ENCODE measurements at regions not wholly inside any gene's neighbourhood (a gene's known extent, or its start where the extent isn't known, plus 50 kb on each side); places are given as distances from the start of the nearest gene placed in this dataset.

GRCh38 chr16:55043499-55043898 is 112.8 kb downstream of the IRX5 start:
- Histone ChIP-seq H3K9me1 (ENCODE audit: insufficient read depth, low read length) (no peaks in the 10 kb centered on the region), H4K20me1 (ENCODE audit: insufficient read depth, low read length) (no peaks in the 10 kb centered on the region), H3K23ac (ENCODE audit: low read depth, low read length) (no peak overlapping the region), H3K27me3 (ENCODE audit: control insufficient read depth, insufficient read depth, low read length) (no peaks in the 10 kb centered on the region), H4K91ac (ENCODE audit: insufficient read depth, low read depth, low read length) (no peak overlapping the region), H4K5ac (ENCODE audit: low read depth, low read length) (no peak overlapping the region), H3K18ac (ENCODE audit: low read depth, low read length) (no peak overlapping the region), H2BK120ac (ENCODE audit: low read depth, low read length) (no peak overlapping the region), H2AK9ac (replicated peaks; ENCODE audit: low read depth, low read length, poor library complexity) (no peak overlapping the region), H2BK20ac (ENCODE audit: low read depth, low read length) (no peak overlapping the region), H3K9ac (ENCODE audit: low read depth, low read length) (no peak overlapping the region), H3K36me3 (ENCODE audit: control insufficient read depth, insufficient read depth, low read length) (no peaks in the 10 kb centered on the region), H3K27ac (ENCODE audit: insufficient read depth, low read length) (no peak overlapping the region), H3K4ac (ENCODE audit: low read depth, low read length) (no peak overlapping the region), H3K79me1 (ENCODE audit: low read depth in 1 of 2, low read length in 2 of 2) (no peaks in the 10 kb centered on the region), H3K4me1 (ENCODE audit: control insufficient read depth, insufficient read depth, low read length) (no peaks in the 10 kb centered on the region), H2AFZ (replicated peaks; ENCODE audit: low read length, poor library complexity) (no peak overlapping the region), H4K8ac (ENCODE audit: low read depth in 2 of 2, low read length in 2 of 2) (no peak overlapping the region), H2BK5ac (ENCODE audit: low read depth, low read length, poor library complexity, severe bottlenecking) (no peak overlapping the region), H3K4me2 (ENCODE audit: low read depth, low read length) (no peak overlapping the region), H3K56ac (ENCODE audit: extremely low read depth, insufficient read depth, low read length) (no peak overlapping the region), H3K4me3 (ENCODE audit: insufficient read depth, low read depth, low read length) (no peak overlapping the region), H2AK5ac (ENCODE audit: low read depth, low read length) (no peak overlapping the region), H2BK15ac (ENCODE audit: low read depth, low read length) (no peak overlapping the region), H3K9me3 (ENCODE audit: control insufficient read depth, insufficient read depth, low read length) (no peaks in the 10 kb centered on the region), H3K14ac (replicated peaks; ENCODE audit: low read depth, low read length) (no peak overlapping the region)
- ATAC-seq (ENCODE audit: low read depth) (no peak), DNase-seq (no peak)
- CTCF ChIA-PET = no interaction called here
- no CpG with 5 or more reads among the region's 3 CpGs for WGBS, 2 experiments (ENCODE audit: extremely low coverage in 2 of 2, insufficient read length in 1 of 2)
- dilution Hi-C loops (cut with HindIII; ENCODE audit: low sequenced_read_pairs, unreplicated experiment) = no loop called here
- POLR2A ChIA-PET (ENCODE audit: unreplicated experiment) = no interaction called here
- BruUV-seq (replicated peaks) = no TSS peak
- no peak for TF ChIP-seq NFE2L2 (IDR thresholded peaks at IDR 0.05; ENCODE audit: low read depth, low read length)
- no peak for TF ChIP-seq USF2 (IDR thresholded peaks at IDR 0.05; ENCODE audit: low read depth, low read length)
- no peak for TF ChIP-seq CHD1 (IDR thresholded peaks at IDR 0.05; ENCODE audit: low read depth, low read length)
- TF ChIP-seq RCOR1 (IDR thresholded peaks at IDR 0.05; ENCODE audit: insufficient replicate concordance, low read length) = no peak
- no peak for TF ChIP-seq SMC3 (IDR thresholded peaks at IDR 0.05; ENCODE audit: low read depth, low read length)
- no peak for TF ChIP-seq FOS (IDR thresholded peaks at IDR 0.05; ENCODE audit: low read depth, low read length)
- no peak for TF ChIP-seq RFX5 (IDR thresholded peaks at IDR 0.05; ENCODE audit: low read depth, low read length)
- TF ChIP-seq CEBPB (IDR thresholded peaks at IDR 0.05; ENCODE audit: low read depth, low read length) = no peak
- TF ChIP-seq BHLHE40 (IDR thresholded peaks at IDR 0.05; ENCODE audit: low read depth, low read length) = no peak
- no peak for TF ChIP-seq ELK1 (IDR thresholded peaks at IDR 0.05; ENCODE audit: borderline replicate concordance, low read depth, low read length)
- TF ChIP-seq CTCF (conservative IDR thresholded peaks at IDR 0.05; ENCODE audit: low read depth, low read length) = no peak
- no peak for TF ChIP-seq RAD21 (IDR thresholded peaks at IDR 0.05; ENCODE audit: low read length)
- intact Hi-C loops (cut with micrococcal nuclease) = no loop called here
- in situ Hi-C loops (cut with MboI; ENCODE audit: low sequenced_read_pairs) = no loop called here

All from IMR-90 (cell line).